ENCODE measurements at regions not wholly inside any gene's neighbourhood (a gene's known extent, or its start where the extent isn't known, plus 50 kb on each side); places are given as distances from the start of the nearest gene placed in this dataset.

DNA sequence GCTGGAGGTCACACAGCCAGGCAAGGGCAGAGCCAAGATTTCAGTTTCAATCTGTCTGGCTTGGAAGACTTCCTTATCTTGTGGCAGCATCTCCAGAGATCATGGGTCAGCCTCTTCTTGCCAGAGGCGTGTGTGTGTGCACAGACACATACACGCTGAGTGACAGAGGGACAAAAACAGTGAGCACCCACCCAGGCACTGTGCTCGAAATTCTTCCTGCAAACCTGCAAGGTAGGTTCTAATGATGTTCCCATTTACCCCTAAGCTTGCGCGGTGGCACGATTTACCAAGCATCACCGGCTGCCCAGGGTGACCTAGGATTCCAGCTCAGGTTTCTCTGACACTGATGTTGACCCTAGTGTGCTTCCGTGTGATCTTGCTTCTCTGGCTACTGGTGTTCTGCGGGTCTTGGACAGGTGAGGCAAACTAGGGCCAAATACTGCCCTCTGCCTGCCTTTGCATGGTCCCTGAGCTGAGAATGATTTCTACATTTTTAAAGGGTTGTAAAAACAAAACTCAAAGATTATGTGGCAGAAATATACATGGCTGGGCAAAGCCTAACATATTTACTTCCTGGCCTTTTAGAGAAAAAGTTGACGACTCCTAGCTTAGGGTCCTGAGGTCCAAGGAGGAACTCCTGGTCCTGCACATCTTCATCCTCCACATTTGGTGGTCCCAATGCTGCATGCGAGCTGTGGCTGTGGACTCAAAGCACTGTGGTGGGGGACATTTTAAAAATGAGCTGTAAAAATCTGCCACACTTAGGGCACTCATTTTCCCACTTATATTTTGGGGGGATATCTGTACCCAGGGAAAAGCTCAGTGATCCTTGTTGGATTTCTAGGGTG is 268.5 kb downstream of the RPS24 start:
- H3K27me3 ChIP-seq (ENCODE audit: control insufficient read depth in 3 of 3, insufficient read depth in 3 of 3, low read depth in 1 of 3, low read length in 3 of 3) = no peaks in the 10 kb centered on the region
- H2BK120ac ChIP-seq (ENCODE audit: low read depth, low read length) = no peak overlapping the region
- H3K9me3 ChIP-seq (replicated peaks in 1 of 2; ENCODE audit: control insufficient read depth in 2 of 2, insufficient read depth in 1 of 2, low read depth in 1 of 2, low read length in 2 of 2) = no peaks in the 10 kb centered on the region
- H3K4me3 ChIP-seq (ENCODE audit: low read length in 2 of 2) = peak overlapping the region in 1 of 2 donors; percentile 51
- H3K14ac ChIP-seq (ENCODE audit: low read length) = no peak overlapping the region
- peak overlapping the region; percentile 88 for H2AFZ ChIP-seq (ENCODE audit: low read length)
- H3K4me1 ChIP-seq (ENCODE audit: control insufficient read depth in 2 of 2, insufficient read depth in 1 of 2, low read depth in 1 of 2, low read length in 2 of 2) = peaks cover 9 to 10% of the 10 kb centered on the region in 2 donors
- no CpG with 5 or more reads among the region's 11 CpGs for WGBS, 2 donors (ENCODE audit: extremely low coverage in 2 of 2, insufficient read length in 2 of 2, insufficient replicate concordance in 1 of 2)
- no peak overlapping the region for H4K91ac ChIP-seq (ENCODE audit: low read depth, low read length, poor library complexity)
- H3K23ac ChIP-seq (ENCODE audit: low read depth, low read length, poor library complexity) = no peak overlapping the region
- H2BK15ac ChIP-seq (ENCODE audit: low read length) = peak overlapping the region; percentile 32
- H3K4ac ChIP-seq (ENCODE audit: low read length) = no peak overlapping the region
- H2AK5ac ChIP-seq (ENCODE audit: low read depth, low read length) = peak overlapping the region; percentile 72
- no peak for DNase-seq (ENCODE audit: low spot score)
- H2BK12ac ChIP-seq (ENCODE audit: low read length) = no peak overlapping the region
- H3K79me1 ChIP-seq (ENCODE audit: low read depth, low read length) = no peaks in the 10 kb centered on the region
- peak overlapping the region; percentile 81 for H3K4me2 ChIP-seq (ENCODE audit: insufficient read depth, low read length, poor library complexity, severe bottlenecking)
- no peak overlapping the region for H4K8ac ChIP-seq (ENCODE audit: low read depth, low read length)
- H3K18ac ChIP-seq (ENCODE audit: low read length) = no peak overlapping the region
- no peaks in the 10 kb centered on the region for H3K36me3 ChIP-seq (replicated peaks in 1 of 2; ENCODE audit: control insufficient read depth in 2 of 2, insufficient read depth in 2 of 2, low read length in 2 of 2)
- peak overlapping the region; percentile 93 for H2BK5ac ChIP-seq (ENCODE audit: low read length)
- no peak overlapping the region for H3K9ac ChIP-seq (ENCODE audit: low read depth, low read length, poor library complexity)
- no peak overlapping the region for H3K27ac ChIP-seq (replicated peaks; ENCODE audit: low read length)

DNA sequence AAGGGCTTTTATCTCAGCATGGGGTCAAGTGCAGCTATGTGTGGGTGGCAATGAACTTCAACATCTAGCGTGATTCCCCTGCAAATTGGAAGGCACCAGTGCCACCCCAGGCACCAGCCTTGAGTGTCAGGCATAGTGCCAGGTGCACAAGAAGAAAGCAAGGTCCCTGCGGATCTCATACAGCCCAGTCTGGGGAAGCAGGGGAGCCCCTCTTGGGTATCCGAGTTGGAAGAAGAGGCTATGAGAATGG is 269.0 kb downstream of the RPS24 start:
- H2BK120ac ChIP-seq (ENCODE audit: low read depth, low read length) = peak overlapping the region; percentile 47
- no peaks in the 10 kb centered on the region for H3K79me1 ChIP-seq (ENCODE audit: low read depth, low read length)
- H3K4me2 ChIP-seq (ENCODE audit: insufficient read depth, low read length, poor library complexity, severe bottlenecking) = peak overlapping the region; percentile 81
- peak overlapping the region; percentile 73 for H3K27ac ChIP-seq (replicated peaks; ENCODE audit: low read length)
- peak overlapping the region; percentile 32 for H2BK15ac ChIP-seq (ENCODE audit: low read length)
- H2AFZ ChIP-seq (ENCODE audit: low read length) = peak overlapping the region; percentile 88
- DNase-seq (ENCODE audit: low spot score) = no peak
- H2BK5ac ChIP-seq (ENCODE audit: low read length) = peak overlapping the region; percentile 93
- H3K4ac ChIP-seq (ENCODE audit: low read length) = no peak overlapping the region
- no CpG with 5 or more reads among the region's 3 CpGs for WGBS, 2 donors (ENCODE audit: extremely low coverage in 2 of 2, insufficient read length in 2 of 2, insufficient replicate concordance in 1 of 2)
- no peaks in the 10 kb centered on the region for H3K36me3 ChIP-seq (replicated peaks in 1 of 2; ENCODE audit: control insufficient read depth in 2 of 2, insufficient read depth in 2 of 2, low read length in 2 of 2)
- no peaks in the 10 kb centered on the region for H3K27me3 ChIP-seq (ENCODE audit: control insufficient read depth in 3 of 3, insufficient read depth in 3 of 3, low read depth in 1 of 3, low read length in 3 of 3)
- H3K4me1 ChIP-seq (ENCODE audit: control insufficient read depth in 2 of 2, insufficient read depth in 1 of 2, low read depth in 1 of 2, low read length in 2 of 2) = peaks cover 9 to 10% of the 10 kb centered on the region in 2 donors
- H3K23ac ChIP-seq (ENCODE audit: low read depth, low read length, poor library complexity) = peak overlapping the region; percentile 33
- H4K8ac ChIP-seq (ENCODE audit: low read depth, low read length) = peak overlapping the region; percentile 74
- H3K18ac ChIP-seq (ENCODE audit: low read length) = peak overlapping the region; percentile 95
- peak overlapping the region; percentile 48 for H2AK5ac ChIP-seq (ENCODE audit: low read depth, low read length)
- H3K9ac ChIP-seq (ENCODE audit: low read depth, low read length, poor library complexity) = peak overlapping the region; percentile 89
- H3K4me3 ChIP-seq (ENCODE audit: low read length in 2 of 2) = peak overlapping the region; percentile 51 to 77
- no peak overlapping the region for H3K14ac ChIP-seq (ENCODE audit: low read length)
- H3K9me3 ChIP-seq (replicated peaks in 1 of 2; ENCODE audit: control insufficient read depth in 2 of 2, insufficient read depth in 1 of 2, low read depth in 1 of 2, low read length in 2 of 2) = no peaks in the 10 kb centered on the region
- peak overlapping the region; percentile 76 for H2BK12ac ChIP-seq (ENCODE audit: low read length)
- H4K91ac ChIP-seq (ENCODE audit: low read depth, low read length, poor library complexity) = peak overlapping the region; percentile 22

DNA sequence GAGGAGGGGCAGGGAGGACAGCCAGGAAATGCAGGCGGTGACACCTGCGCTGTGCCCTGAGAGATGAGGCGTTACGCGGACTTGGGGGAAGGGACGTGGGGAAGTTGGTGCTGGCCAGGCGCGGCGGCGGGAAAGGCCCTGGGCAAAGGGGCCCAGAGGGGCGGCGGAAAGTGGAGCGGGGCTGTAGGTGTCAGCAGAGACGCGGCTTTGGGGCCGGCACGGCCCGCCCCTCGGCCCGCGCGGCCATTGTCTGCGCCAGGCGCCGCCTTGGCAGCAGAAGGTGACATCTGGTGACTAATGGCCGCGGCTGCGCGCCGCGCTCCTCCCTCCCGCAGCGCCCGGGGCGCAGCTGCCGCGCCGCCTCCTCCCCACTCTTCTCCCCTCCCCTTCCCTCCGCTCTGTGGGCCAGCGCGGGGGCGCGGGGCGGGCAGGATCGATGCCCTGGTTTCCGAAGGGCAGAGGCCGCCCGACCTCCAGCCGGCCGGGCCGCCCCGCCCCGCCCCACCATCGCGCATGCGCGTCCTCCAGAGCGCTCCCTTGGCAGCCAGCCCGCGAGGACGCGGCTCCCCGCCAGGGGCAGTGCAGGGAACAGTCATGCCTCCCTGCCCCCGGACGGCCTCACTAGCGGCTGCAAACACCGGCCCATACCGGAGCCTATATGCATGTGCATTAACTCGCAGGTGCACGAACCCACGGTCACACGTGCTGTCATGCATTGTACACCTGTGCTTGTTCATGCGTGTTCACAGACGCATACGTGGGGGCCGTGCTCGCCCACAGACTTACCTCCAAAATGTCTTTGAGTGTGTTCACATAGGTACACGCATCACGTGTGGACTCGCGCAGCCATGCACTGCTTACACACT is 269.6 kb downstream of the RPS24 start:
- peak overlapping the region; percentile 88 for H4K8ac ChIP-seq (ENCODE audit: low read depth, low read length)
- peak overlapping the region; percentile 93 for H2BK5ac ChIP-seq (ENCODE audit: low read length)
- peak overlapping the region; percentile 99 for H3K23ac ChIP-seq (ENCODE audit: low read depth, low read length, poor library complexity)
- H3K9me3 ChIP-seq (replicated peaks in 1 of 2; ENCODE audit: control insufficient read depth in 2 of 2, insufficient read depth in 1 of 2, low read depth in 1 of 2, low read length in 2 of 2) = no peaks in the 10 kb centered on the region
- H3K27ac ChIP-seq (replicated peaks; ENCODE audit: low read length) = peak overlapping the region; percentile 73
- H2AK5ac ChIP-seq (ENCODE audit: low read depth, low read length) = peak overlapping the region; percentile 96
- H2AFZ ChIP-seq (ENCODE audit: low read length) = peak overlapping the region; percentile 88
- peak overlapping the region; percentile 73 for H3K14ac ChIP-seq (ENCODE audit: low read length)
- H2BK120ac ChIP-seq (ENCODE audit: low read depth, low read length) = peak overlapping the region; percentile 47
- peak overlapping the region; percentile 76 for H2BK12ac ChIP-seq (ENCODE audit: low read length)
- peak overlapping the region; percentile 81 for H3K4ac ChIP-seq (ENCODE audit: low read length)
- peak overlapping the region; percentile 81 for H3K4me2 ChIP-seq (ENCODE audit: insufficient read depth, low read length, poor library complexity, severe bottlenecking)
- no CpG with 5 or more reads among the region's 81 CpGs for WGBS, 2 donors (ENCODE audit: extremely low coverage in 2 of 2, insufficient read length in 2 of 2, insufficient replicate concordance in 1 of 2)
- H3K9ac ChIP-seq (ENCODE audit: low read depth, low read length, poor library complexity) = peak overlapping the region; percentile 89
- H4K91ac ChIP-seq (ENCODE audit: low read depth, low read length, poor library complexity) = peak overlapping the region; percentile 59
- peak overlapping the region; percentile 95 for H3K18ac ChIP-seq (ENCODE audit: low read length)
- H3K4me1 ChIP-seq (ENCODE audit: control insufficient read depth in 2 of 2, insufficient read depth in 1 of 2, low read depth in 1 of 2, low read length in 2 of 2) = peaks cover 9 to 10% of the 10 kb centered on the region in 2 donors
- DNase-seq (ENCODE audit: low spot score) = peak; percentile 98
- H3K79me1 ChIP-seq (ENCODE audit: low read depth, low read length) = no peaks in the 10 kb centered on the region
- no peaks in the 10 kb centered on the region for H3K36me3 ChIP-seq (replicated peaks in 1 of 2; ENCODE audit: control insufficient read depth in 2 of 2, insufficient read depth in 2 of 2, low read length in 2 of 2)
- H3K4me3 ChIP-seq (ENCODE audit: low read length in 2 of 2) = peak overlapping the region; percentile 51 to 77
- peak overlapping the region; percentile 92 for H2BK15ac ChIP-seq (ENCODE audit: low read length)
- no peaks in the 10 kb centered on the region for H3K27me3 ChIP-seq (ENCODE audit: control insufficient read depth in 3 of 3, insufficient read depth in 3 of 3, low read depth in 1 of 3, low read length in 3 of 3)

All from neuronal stem cell (in vitro differentiated cells).